Astrocyte of the spinal cord (primary cell): ENCODE measurements at regions not wholly inside any gene's neighbourhood (a gene's known extent, or its start where the extent isn't known, plus 50 kb on each side); places are given as distances from the start of the nearest gene placed in this dataset.

Experiments
- DNase-seq: peaks from one replicate; pipeline ENCODE4 v3.0.0; 2011; ENCODE audit warnings: low read depth, low spot score
- H3K4me3 ChIP-seq: 2 replicates; pipeline ENCODE4 v1.5.1; 2011; ENCODE audit warnings: low read depth, mild to moderate bottlenecking, low read length, moderate library complexity
- in situ Hi-C: cut with HindIII; loops from 2 replicates; pipeline ENCODE4 v1.10.0; 2017; ENCODE audit warnings: low sequenced_read_pairs
- TF ChIP-seq, protein P1 (sequence below): IDR thresholded peaks from 2 replicates; pipeline ENCODE4 v1.5.1; 2012; ENCODE audit warnings: low read depth, mild to moderate bottlenecking, low read length, inconsistent platforms

DNA sequence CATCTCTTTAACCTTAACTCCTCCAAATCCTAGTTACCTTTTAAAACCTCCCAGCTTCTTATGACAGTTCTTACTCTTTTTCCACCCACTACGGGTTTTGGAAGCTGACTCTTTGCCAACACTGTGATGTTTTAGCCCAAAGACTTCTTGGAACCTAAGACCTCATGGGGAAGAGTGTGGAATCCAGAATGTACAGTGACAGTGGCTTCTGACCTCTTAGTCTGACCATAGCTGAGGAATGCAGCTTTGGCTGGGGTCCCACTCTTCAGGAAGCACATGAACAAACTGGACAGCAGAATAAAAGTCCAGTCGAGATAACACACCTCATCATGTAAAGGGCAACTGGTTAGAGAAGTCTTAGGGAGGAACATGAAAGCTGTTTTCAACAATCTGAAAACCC, 161.1 kb upstream of the PKDCC start:
- TF ChIP-seq, protein P1, sequence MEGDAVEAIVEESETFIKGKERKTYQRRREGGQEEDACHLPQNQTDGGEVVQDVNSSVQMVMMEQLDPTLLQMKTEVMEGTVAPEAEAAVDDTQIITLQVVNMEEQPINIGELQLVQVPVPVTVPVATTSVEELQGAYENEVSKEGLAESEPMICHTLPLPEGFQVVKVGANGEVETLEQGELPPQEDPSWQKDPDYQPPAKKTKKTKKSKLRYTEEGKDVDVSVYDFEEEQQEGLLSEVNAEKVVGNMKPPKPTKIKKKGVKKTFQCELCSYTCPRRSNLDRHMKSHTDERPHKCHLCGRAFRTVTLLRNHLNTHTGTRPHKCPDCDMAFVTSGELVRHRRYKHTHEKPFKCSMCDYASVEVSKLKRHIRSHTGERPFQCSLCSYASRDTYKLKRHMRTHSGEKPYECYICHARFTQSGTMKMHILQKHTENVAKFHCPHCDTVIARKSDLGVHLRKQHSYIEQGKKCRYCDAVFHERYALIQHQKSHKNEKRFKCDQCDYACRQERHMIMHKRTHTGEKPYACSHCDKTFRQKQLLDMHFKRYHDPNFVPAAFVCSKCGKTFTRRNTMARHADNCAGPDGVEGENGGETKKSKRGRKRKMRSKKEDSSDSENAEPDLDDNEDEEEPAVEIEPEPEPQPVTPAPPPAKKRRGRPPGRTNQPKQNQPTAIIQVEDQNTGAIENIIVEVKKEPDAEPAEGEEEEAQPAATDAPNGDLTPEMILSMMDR, result no peak
- in situ Hi-C loops, result no loop called here
- H3K4me3 ChIP-seq, result no peak overlapping the region
- DNase-seq, result no peak

DNA sequence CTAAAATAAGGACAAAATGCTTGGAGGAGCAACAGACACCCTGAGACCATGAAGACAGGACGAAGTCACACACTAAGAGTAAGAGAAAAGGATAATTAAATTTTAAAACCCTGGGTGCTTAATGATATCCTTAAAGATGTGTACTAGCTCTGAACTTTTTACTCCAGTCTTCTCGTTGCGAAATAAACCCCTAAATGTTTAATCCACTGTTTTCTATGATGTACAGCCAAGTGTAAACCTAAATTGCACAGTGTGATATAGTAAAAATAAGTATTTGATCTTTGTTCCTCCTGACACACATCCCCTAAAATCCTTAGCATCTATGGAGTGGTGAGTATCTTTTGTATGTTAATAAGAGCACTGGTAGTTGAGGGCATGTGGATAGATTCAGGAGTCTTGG, 157.5 kb upstream of the PKDCC start:
- no peak for DNase-seq
- no peak overlapping the region for H3K4me3 ChIP-seq
- TF ChIP-seq, protein P1, result no peak
- in situ Hi-C loops, result no loop called here

DNA sequence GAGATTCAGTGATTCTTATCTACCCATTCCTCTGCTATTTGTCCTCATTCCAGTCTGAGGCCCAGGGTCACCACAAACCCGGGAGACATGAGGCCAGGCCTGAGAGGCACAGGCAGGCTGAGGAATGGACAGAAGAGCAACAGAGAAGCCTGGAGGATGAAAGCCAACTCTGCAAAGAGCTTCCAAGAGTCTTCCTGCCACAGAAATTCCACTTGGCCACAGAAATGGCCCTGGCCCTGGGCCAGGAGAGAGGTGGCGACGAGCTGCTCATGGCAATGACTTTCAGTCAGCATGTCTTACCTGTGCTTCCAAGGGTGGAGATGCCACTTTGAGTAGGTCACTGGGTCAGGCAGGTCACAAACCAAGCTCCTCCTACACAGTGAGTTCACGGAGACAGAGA, 155.3 kb upstream of the PKDCC start:
- TF ChIP-seq, protein P1, result no peak
- in situ Hi-C loops, result no loop called here
- DNase-seq, result no peak
- H3K4me3 ChIP-seq, result no peak overlapping the region

DNA sequence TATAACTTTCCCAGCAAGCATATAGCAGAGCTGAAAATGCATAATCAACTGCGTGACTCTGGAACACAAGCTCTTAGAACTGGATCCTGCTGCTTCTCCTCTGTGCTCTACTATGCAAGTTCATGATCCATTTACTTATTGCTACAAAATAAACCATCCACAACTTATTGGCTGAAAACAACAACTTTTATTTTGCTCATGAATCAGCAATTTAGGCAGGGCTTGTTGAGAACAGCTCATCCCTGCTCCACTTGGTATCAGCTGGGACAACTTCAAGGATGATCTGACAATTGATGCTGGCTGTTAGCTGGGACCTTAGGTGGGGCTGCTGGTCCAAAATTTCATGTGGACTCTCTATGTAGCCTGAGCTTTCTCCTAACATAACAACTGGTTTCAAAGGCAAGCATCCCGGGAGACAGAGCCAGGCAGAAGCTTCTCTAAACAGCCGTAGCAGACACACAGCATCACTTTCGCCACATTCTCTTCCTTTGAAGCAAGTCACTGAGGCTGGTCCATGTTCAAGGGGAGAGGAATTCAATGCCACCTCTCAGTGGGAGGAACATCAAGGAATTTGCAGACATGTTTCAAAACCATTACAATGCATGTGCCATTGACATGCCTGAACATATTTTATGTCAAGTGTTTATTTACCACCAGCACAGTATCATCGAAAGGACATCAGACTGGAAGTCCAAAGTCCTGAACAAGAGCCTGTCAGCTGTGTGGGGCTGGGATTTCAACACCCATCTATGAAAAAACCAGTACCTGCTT, 153.1 kb upstream of the PKDCC start:
- TF ChIP-seq, protein P1, result no peak
- DNase-seq, result no peak
- in situ Hi-C loops, result no loop called here
- H3K4me3 ChIP-seq, result no peak overlapping the region

DNA sequence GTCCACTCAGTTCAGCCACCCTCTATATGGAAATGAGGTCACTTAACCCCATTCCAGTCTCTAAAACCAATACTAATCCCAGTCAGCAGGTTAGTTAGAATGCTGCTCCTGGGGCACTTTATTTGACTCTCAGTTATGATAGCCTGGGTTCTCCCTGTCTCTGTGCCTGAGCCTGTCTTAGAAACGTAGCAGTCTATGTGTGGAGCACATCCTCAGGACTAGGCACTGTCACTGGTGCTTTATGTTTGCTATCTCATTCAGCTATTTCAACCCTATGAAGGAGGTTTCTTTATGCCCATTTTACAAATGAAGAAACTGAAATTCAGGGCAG, 152.5 kb upstream of the PKDCC start:
- in situ Hi-C loops, result no loop called here
- no peak for DNase-seq
- no peak overlapping the region for H3K4me3 ChIP-seq
- TF ChIP-seq, protein P1, result no peak

DNA sequence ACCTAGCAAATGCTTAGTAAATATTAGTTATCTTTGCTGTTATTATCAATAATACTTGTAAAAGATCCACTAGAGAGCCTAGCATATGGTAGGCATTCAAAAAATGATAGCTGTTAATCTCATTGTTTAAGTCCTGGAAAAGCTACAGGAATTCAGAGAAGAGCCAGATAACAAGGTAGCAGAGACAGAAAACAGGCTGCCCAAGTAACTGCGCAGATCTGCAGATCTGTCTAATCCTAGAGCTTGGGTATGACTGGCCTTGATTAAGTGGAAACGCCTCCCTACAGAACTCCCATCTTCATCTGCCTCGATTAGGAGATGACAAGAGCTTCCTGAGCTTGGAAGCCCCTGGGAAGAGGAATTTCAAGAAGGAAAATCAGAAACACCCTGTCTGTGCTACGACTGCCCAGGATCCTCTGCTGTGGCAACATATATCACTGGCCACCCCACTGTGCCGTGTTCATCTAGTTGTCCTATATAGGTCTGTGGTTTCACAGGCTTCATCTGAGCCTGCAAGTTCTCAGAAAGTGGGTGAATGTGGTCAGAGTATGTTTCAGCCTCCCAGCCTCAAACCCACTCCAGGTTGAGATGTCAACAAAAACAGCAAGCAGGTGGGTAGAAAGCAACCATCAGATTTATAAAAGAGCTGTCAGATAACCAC, 151.5 kb upstream of the PKDCC start:
- H3K4me3 ChIP-seq, result no peak overlapping the region
- in situ Hi-C loops, result no loop called here
- TF ChIP-seq, protein P1, result no peak
- no peak for DNase-seq
